GM12878 (cell line): ENCODE measurements at regions not wholly inside any gene's neighbourhood (a gene's known extent, or its start where the extent isn't known, plus 50 kb on each side); places are given as distances from the start of the nearest gene placed in this dataset.

Experiments used
- BCL11A ChIP-seq: IDR thresholded peaks from 2 replicates; pipeline ENCODE4 v1.6.1; 2011; ENCODE audit warnings: low read depth, low read length
- BHLHE40 ChIP-seq, 2 experiments: fragments of 450-650 bp in 1 of 2; IDR thresholded peaks; 2 replicates each; pipeline ENCODE4 v1.6.1; 2011 to 2017; ENCODE audit warnings: low read depth in 2 of 2, borderline replicate concordance in 1 of 2, improper control_type of control experiment in 1 of 2, low read length in 1 of 2, mild to moderate bottlenecking in 1 of 2
- EZH2 ChIP-seq: IDR thresholded peaks from 2 replicates; pipeline ENCODE4 v1.6.1; 2012; ENCODE audit warnings: low read depth, mild to moderate bottlenecking, control low read depth, inconsistent platforms, low read length, borderline replicate concordance; ENCODE audit not compliant: control insufficient read depth
- GABPA ChIP-seq: IDR thresholded peaks from 2 replicates; pipeline ENCODE4 v1.6.1; 2014; ENCODE audit warnings: antibody characterized with exemption, low read depth, mild to moderate bottlenecking, inconsistent platforms
- IRF3 ChIP-seq: fragments of 450-650 bp; IDR thresholded peaks from 2 replicates; pipeline ENCODE4 v1.6.1; 2014; ENCODE audit warnings: mild to moderate bottlenecking
- SIN3A ChIP-seq: IDR thresholded peaks from 2 replicates; pipeline ENCODE4 v1.6.1; 2012; ENCODE audit warnings: low read depth, low read length, improper control_type of control experiment
- TF ChIP-seq, protein P1 (sequence below), 3 experiments: IDR thresholded peaks in 2 of 3; conservative IDR thresholded peaks in 1 of 3; 2 replicates each; pipeline ENCODE4 v1.5.1; 2011; ENCODE audit warnings: low read depth in 3 of 3, low read length in 3 of 3, mild to moderate bottlenecking in 3 of 3, control low read depth in 2 of 3, moderate library complexity in 2 of 3, inconsistent platforms in 1 of 3, mixed read lengths in 1 of 3; ENCODE audit not compliant: control insufficient read depth in 2 of 3, insufficient read depth in 1 of 3; ENCODE audit errors: extremely low read depth in 1 of 3

- TF ChIP-seq BCL11A (no peak), EZH2 (no peak), SIN3A (no peak), IRF3 (no peak), GABPA (no peak), BHLHE40 (IDR thresholded peaks at IDR 0.05; ENCODE audit: borderline replicate concordance in 1 of 2, low read depth in 2 of 2, low read length in 1 of 2) (no peak)
- TF ChIP-seq, protein P1, sequence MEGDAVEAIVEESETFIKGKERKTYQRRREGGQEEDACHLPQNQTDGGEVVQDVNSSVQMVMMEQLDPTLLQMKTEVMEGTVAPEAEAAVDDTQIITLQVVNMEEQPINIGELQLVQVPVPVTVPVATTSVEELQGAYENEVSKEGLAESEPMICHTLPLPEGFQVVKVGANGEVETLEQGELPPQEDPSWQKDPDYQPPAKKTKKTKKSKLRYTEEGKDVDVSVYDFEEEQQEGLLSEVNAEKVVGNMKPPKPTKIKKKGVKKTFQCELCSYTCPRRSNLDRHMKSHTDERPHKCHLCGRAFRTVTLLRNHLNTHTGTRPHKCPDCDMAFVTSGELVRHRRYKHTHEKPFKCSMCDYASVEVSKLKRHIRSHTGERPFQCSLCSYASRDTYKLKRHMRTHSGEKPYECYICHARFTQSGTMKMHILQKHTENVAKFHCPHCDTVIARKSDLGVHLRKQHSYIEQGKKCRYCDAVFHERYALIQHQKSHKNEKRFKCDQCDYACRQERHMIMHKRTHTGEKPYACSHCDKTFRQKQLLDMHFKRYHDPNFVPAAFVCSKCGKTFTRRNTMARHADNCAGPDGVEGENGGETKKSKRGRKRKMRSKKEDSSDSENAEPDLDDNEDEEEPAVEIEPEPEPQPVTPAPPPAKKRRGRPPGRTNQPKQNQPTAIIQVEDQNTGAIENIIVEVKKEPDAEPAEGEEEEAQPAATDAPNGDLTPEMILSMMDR (IDR thresholded peaks at IDR 0.05 in 2 of 3, conservative IDR thresholded peaks at IDR 0.05 in 1 of 3; ENCODE audit: control insufficient read depth in 2 of 3, extremely low read depth in 1 of 3, insufficient read depth in 1 of 3, low read depth in 3 of 3, low read length in 3 of 3) = no peak
These were observed 214.6 kb upstream of the HTR2A start for GRCh38 chr13:47111499-47111898.
